ENCODE measurements at regions not wholly inside any gene's neighbourhood (a gene's known extent, or its start where the extent isn't known, plus 50 kb on each side); places are given as distances from the start of the nearest gene placed in this dataset.

DNA sequence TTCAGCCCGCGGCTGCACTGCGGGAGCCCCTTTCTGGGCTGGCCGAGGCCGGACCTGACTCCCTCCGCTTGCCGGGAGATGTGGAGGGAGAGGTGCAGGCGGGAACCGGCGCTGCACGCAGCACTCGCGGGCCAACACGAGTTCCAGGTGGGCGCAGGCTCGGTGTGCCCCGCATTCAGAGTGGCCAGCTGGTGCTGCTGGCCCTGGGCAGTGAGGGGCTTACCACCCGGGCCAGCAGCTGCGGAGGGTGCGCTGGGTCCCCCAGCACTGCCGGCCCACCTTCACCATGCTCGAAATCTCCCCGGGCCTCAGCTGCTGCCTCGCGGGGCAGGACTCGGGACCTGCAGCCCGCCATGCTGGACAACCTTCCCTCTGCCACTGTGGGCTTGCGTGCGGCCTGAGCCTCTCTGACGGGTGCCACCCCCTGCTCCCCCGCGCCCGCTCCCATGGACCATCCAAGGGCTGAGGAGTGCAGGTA, 733.5 kb upstream of the CCDC54 start:
- DNase-seq: peak; percentile 57
- TF ChIP-seq, protein P1, sequence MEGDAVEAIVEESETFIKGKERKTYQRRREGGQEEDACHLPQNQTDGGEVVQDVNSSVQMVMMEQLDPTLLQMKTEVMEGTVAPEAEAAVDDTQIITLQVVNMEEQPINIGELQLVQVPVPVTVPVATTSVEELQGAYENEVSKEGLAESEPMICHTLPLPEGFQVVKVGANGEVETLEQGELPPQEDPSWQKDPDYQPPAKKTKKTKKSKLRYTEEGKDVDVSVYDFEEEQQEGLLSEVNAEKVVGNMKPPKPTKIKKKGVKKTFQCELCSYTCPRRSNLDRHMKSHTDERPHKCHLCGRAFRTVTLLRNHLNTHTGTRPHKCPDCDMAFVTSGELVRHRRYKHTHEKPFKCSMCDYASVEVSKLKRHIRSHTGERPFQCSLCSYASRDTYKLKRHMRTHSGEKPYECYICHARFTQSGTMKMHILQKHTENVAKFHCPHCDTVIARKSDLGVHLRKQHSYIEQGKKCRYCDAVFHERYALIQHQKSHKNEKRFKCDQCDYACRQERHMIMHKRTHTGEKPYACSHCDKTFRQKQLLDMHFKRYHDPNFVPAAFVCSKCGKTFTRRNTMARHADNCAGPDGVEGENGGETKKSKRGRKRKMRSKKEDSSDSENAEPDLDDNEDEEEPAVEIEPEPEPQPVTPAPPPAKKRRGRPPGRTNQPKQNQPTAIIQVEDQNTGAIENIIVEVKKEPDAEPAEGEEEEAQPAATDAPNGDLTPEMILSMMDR (IDR thresholded peaks at IDR 0.05): no peak
- no peak overlapping the region for H3K27ac ChIP-seq
- no peaks in the 10 kb centered on the region for H3K36me3 ChIP-seq
- no peaks in the 10 kb centered on the region for H3K4me1 ChIP-seq
- H3K4me3 ChIP-seq: no peak overlapping the region
- intact Hi-C loops (cut with DNase I): no loop called here
- H3K9me3 ChIP-seq: no peaks in the 10 kb centered on the region
- peak; percentile 35 for ATAC-seq
- H3K27me3 ChIP-seq: no peaks in the 10 kb centered on the region

- Histone ChIP-seq H3K4me3 (no peak overlapping the region), H3K27ac (no peak overlapping the region), H3K36me3 (no peaks in the 10 kb centered on the region), H3K27me3 (no peaks in the 10 kb centered on the region), H3K9me3 (no peaks in the 10 kb centered on the region), H3K4me1 (no peaks in the 10 kb centered on the region)
- TF ChIP-seq, protein P1 (IDR thresholded peaks at IDR 0.05): no peak
- ATAC-seq (no peak), DNase-seq (no peak)
- intact Hi-C loops (cut with DNase I): no loop called here
These were observed 703.2 kb upstream of the CCDC54 start for GRCh38 chr3:106673926-106674569.

- Histone ChIP-seq H3K9me3 (no peaks in the 10 kb centered on the region), H3K4me3 (no peak overlapping the region), H3K36me3 (no peaks in the 10 kb centered on the region), H3K27ac (no peak overlapping the region), H3K4me1 (no peaks in the 10 kb centered on the region), H3K27me3 (no peaks in the 10 kb centered on the region)
- ATAC-seq (no peak), DNase-seq (no peak)
- intact Hi-C loops (cut with DNase I): no loop called here
- TF ChIP-seq, protein P1 (IDR thresholded peaks at IDR 0.05): no peak
These were observed 701.8 kb upstream of the CCDC54 start for GRCh38 chr3:106675451-106675850.

- Histone ChIP-seq H3K4me1 (no peaks in the 10 kb centered on the region), H3K27ac (no peak overlapping the region), H3K27me3 (no peaks in the 10 kb centered on the region), H3K36me3 (no peaks in the 10 kb centered on the region), H3K9me3 (no peaks in the 10 kb centered on the region), H3K4me3 (no peak overlapping the region)
- no peak for DNase-seq
- intact Hi-C loops (cut with DNase I): no loop called here
- TF ChIP-seq, protein P1 (IDR thresholded peaks at IDR 0.05): no peak
- ATAC-seq: no peak
These were observed 698.4 kb upstream of the CCDC54 start for GRCh38 chr3:106678657-106679390.

DNA sequence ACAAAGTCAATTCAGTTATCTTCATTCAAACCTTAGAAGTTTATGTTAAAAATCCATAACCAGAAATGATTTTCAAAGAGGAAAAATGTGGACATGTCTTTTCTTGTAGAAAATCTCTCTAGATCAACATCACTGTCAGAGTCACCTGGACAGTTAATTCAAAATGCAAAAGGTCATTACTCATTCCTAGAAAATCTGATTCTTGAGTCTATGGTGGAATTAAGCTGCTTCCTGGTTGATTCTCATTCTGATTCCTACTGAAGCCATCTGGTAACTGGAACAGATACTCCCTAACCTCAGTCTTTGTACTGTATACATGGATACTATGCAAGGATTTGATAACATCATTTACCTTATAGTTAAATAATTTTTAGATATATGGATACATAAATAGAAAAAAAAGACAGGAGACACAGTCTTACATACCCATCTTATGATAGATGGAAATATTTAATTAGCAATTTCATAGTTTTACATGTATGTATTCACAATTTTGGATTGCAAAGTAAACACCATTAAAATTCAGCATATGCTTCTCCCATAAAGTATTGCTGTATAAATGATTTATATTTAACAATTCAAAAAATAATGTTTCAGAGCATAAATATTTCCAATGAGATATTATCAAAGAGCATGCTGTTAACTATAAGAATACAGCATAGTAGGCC, 693.2 kb upstream of the CCDC54 start:
- no peaks in the 10 kb centered on the region for H3K36me3 ChIP-seq
- intact Hi-C loops (cut with DNase I): no loop called here
- DNase-seq (no peak), ATAC-seq (no peak)
- H3K4me1 ChIP-seq: no peaks in the 10 kb centered on the region
- no peak overlapping the region for H3K4me3 ChIP-seq
- TF ChIP-seq, protein P1 (IDR thresholded peaks at IDR 0.05): no peak
- H3K27ac ChIP-seq: no peak overlapping the region
- H3K9me3 ChIP-seq: no peaks in the 10 kb centered on the region
- H3K27me3 ChIP-seq: no peaks in the 10 kb centered on the region
